ENCODE measurements at regions not wholly inside any gene's neighbourhood (a gene's known extent, or its start where the extent isn't known, plus 50 kb on each side); places are given as distances from the start of the nearest gene placed in this dataset.

GRCh38 chr2:506866-507265 lies 170.3 kb downstream of the TMEM18 start:
- Histone ChIP-seq H3K4me2 (ENCODE audit: low read length) (no peak overlapping the region), H3K9me3 (ENCODE audit: control insufficient read depth in 1 of 2, insufficient read depth in 1 of 2, low read depth in 1 of 2, low read length in 2 of 2) (no peaks in the 10 kb centered on the region), H3K36me3 (ENCODE audit: control insufficient read depth in 1 of 2, insufficient read depth in 2 of 2, low read length in 2 of 2) (no peaks in the 10 kb centered on the region), H3K4me3 (replicated peaks in 1 of 2; ENCODE audit: low read depth in 1 of 2, low read length in 2 of 2) (no peak overlapping the region), H4K20me1 (ENCODE audit: insufficient read depth) (no peaks in the 10 kb centered on the region), H2AFZ (ENCODE audit: low read depth, low read length, poor library complexity, severe bottlenecking) (no peak overlapping the region), H3K9me2 (ENCODE audit: insufficient read depth) (no peaks in the 10 kb centered on the region), H3K4me1 (ENCODE audit: control insufficient read depth in 1 of 2, insufficient read depth in 2 of 2, low read length in 2 of 2) (no peaks in the 10 kb centered on the region), H3K27ac (ENCODE audit: low read depth, low read length) (no peak overlapping the region), H3K27me3 (ENCODE audit: insufficient read depth, low read length) (peaks cover 10% of the 10 kb centered on the region; the same call in 1 of the 2 replicates), H3K9ac (ENCODE audit: low read length) (no peak overlapping the region), H3K79me2 (ENCODE audit: insufficient read depth, low read length) (no peaks in the 10 kb centered on the region)
- DNase-seq (ENCODE audit: low read depth, low spot score), result no peak
- POLR2A ChIA-PET, result no interaction called here
- TF ChIP-seq ZNF274 (IDR thresholded peaks at IDR 0.05; ENCODE audit: low read depth, low read length), result no peak
- no peak for TF ChIP-seq CEBPB (IDR thresholded peaks at IDR 0.05; ENCODE audit: low read depth)
- TF ChIP-seq JUND (IDR thresholded peaks at IDR 0.05), result no peak
- no peak for TF ChIP-seq EGR1 (IDR thresholded peaks at IDR 0.05; ENCODE audit: low read depth)
- TF ChIP-seq FOSL1 (IDR thresholded peaks at IDR 0.05; ENCODE audit: low read depth), result no peak
- TF ChIP-seq YY1 (IDR thresholded peaks at IDR 0.05; ENCODE audit: extremely low read depth, insufficient replicate concordance, low read depth, low read length), result no peak
- intact Hi-C loops (cut with micrococcal nuclease), result no loop called here
- CTCF ChIA-PET, result no interaction called here
- ATAC-seq, result no peak
- RAD21 ChIA-PET (ENCODE audit: low non-redundant PET in 1 of 2, low total read pairs in 2 of 2, uncharacterized antibody in 2 of 2, unreplicated experiment in 2 of 2), result no interaction called here
- no TSS peak for BruUV-seq (replicated peaks)

GRCh38 chr2:506451-506850 lies 170.8 kb downstream of the TMEM18 start:
- ATAC-seq, result no peak
- H3K27me3 ChIP-seq (ENCODE audit: insufficient read depth, low read length), result peaks cover 11% of the 10 kb centered on the region; the same call in 1 of the 2 replicates
- CTCF ChIA-PET, result no interaction called here
- no peak overlapping the region for H3K4me3 ChIP-seq (replicated peaks in 1 of 2; ENCODE audit: low read depth in 1 of 2, low read length in 2 of 2)
- TF ChIP-seq CTCF (IDR thresholded peaks at IDR 0.05 in 2 of 3, conservative IDR thresholded peaks at IDR 0.05 in 1 of 3; ENCODE audit: borderline replicate concordance in 1 of 3, insufficient read depth in 1 of 3, low read depth in 2 of 3, low read length in 2 of 3), result no peak
- TF ChIP-seq YY1 (IDR thresholded peaks at IDR 0.05; ENCODE audit: extremely low read depth, insufficient replicate concordance, low read depth, low read length), result no peak
- no peak for TF ChIP-seq CEBPB (IDR thresholded peaks at IDR 0.05; ENCODE audit: low read depth)
- no peak for TF ChIP-seq SIN3A (IDR thresholded peaks at IDR 0.05; ENCODE audit: low read depth)
- BruUV-seq (replicated peaks), result no TSS peak
- intact Hi-C loops (cut with micrococcal nuclease), result no loop called here
- RAD21 ChIA-PET (ENCODE audit: low non-redundant PET in 1 of 2, low total read pairs in 2 of 2, uncharacterized antibody in 2 of 2, unreplicated experiment in 2 of 2), result no interaction called here
- no peaks in the 10 kb centered on the region for H3K36me3 ChIP-seq (ENCODE audit: control insufficient read depth in 1 of 2, insufficient read depth in 2 of 2, low read length in 2 of 2)
- no peak overlapping the region for H2AFZ ChIP-seq (ENCODE audit: low read depth, low read length, poor library complexity, severe bottlenecking)
- no peaks in the 10 kb centered on the region for H3K9me3 ChIP-seq (ENCODE audit: control insufficient read depth in 1 of 2, insufficient read depth in 1 of 2, low read depth in 1 of 2, low read length in 2 of 2)
- H3K9me2 ChIP-seq (ENCODE audit: insufficient read depth), result no peaks in the 10 kb centered on the region
- H3K79me2 ChIP-seq (ENCODE audit: insufficient read depth, low read length), result no peaks in the 10 kb centered on the region
- H3K4me1 ChIP-seq (ENCODE audit: control insufficient read depth in 1 of 2, insufficient read depth in 2 of 2, low read length in 2 of 2), result no peaks in the 10 kb centered on the region
- H3K27ac ChIP-seq (ENCODE audit: low read depth, low read length), result no peak overlapping the region
- no peak for DNase-seq (ENCODE audit: low read depth, low spot score)
- POLR2A ChIA-PET, result no interaction called here
- H4K20me1 ChIP-seq (ENCODE audit: insufficient read depth), result no peaks in the 10 kb centered on the region
- no peak overlapping the region for H3K4me2 ChIP-seq (ENCODE audit: low read length)
- H3K9ac ChIP-seq (ENCODE audit: low read length), result no peak overlapping the region

All from HCT116 (cell line).